ENCODE measurements at regions not wholly inside any gene's neighbourhood (a gene's known extent, or its start where the extent isn't known, plus 50 kb on each side); places are given as distances from the start of the nearest gene placed in this dataset.

- DNase-seq (ENCODE audit: low spot score): no peak
Measured at GRCh38 chrX:9147726-9148125, 113.8 kb upstream of the FAM9B start.

GRCh38 chrX:9148615-9149399 lies 114.9 kb upstream of the FAM9B start:
- no peak for DNase-seq (ENCODE audit: low spot score)

GRCh38 chrX:9149501-9150245 lies 115.7 kb upstream of the FAM9B start:
- no peak for DNase-seq (ENCODE audit: low spot score)

- DNase-seq (ENCODE audit: low spot score): no peak
Measured at GRCh38 chrX:9151772-9152307, 117.9 kb upstream of the FAM9B start.

GRCh38 chrX:9153300-9153699 lies 119.4 kb upstream of the FAM9B start:
- DNase-seq (ENCODE audit: low spot score): no peak

- no peak for DNase-seq (ENCODE audit: low spot score)
Measured at GRCh38 chrX:9158611-9159010, 124.7 kb upstream of the FAM9B start.

GRCh38 chrX:9160698-9161329 lies 126.9 kb upstream of the FAM9B start:
- no peak for DNase-seq (ENCODE audit: low spot score)

- DNase-seq (ENCODE audit: low spot score): no peak
Measured at GRCh38 chrX:9162698-9163097, 128.8 kb upstream of the FAM9B start.

- DNase-seq (ENCODE audit: low spot score): peak; percentile 4
Measured at GRCh38 chrX:9163214-9163709, 129.3 kb upstream of the FAM9B start.

GRCh38 chrX:9164086-9164485 lies 130.2 kb upstream of the FAM9B start:
- DNase-seq (ENCODE audit: low spot score): no peak

- DNase-seq (ENCODE audit: low spot score): no peak
Measured at GRCh38 chrX:9164533-9165426, 130.9 kb upstream of the FAM9B start.

GRCh38 chrX:9166584-9166944 lies 132.6 kb upstream of the FAM9B start:
- peak; percentile 5 for DNase-seq (ENCODE audit: low spot score)

GRCh38 chrX:9171841-9172463 lies 138.0 kb upstream of the FAM9B start:
- DNase-seq (ENCODE audit: low spot score): no peak

- no peak for DNase-seq (ENCODE audit: low spot score)
Measured at GRCh38 chrX:9172464-9172850, 138.5 kb upstream of the FAM9B start.

GRCh38 chrX:9180623-9181022 lies 146.7 kb upstream of the FAM9B start:
- DNase-seq (ENCODE audit: low spot score): peak; percentile 10

GRCh38 chrX:9182041-9182440 lies 148.1 kb upstream of the FAM9B start:
- DNase-seq (ENCODE audit: low spot score): no peak

- no peak for DNase-seq (ENCODE audit: low spot score)
Measured at GRCh38 chrX:9183481-9183880, 149.6 kb upstream of the FAM9B start.

- DNase-seq (ENCODE audit: low spot score): no peak
Measured at GRCh38 chrX:9184211-9184610, 150.3 kb upstream of the FAM9B start.

GRCh38 chrX:9188117-9188516 lies 154.2 kb upstream of the FAM9B start:
- no peak for DNase-seq (ENCODE audit: low spot score)

- no peak for DNase-seq (ENCODE audit: low spot score)
Measured at GRCh38 chrX:9189286-9189685, 155.4 kb upstream of the FAM9B start.

- no peak for DNase-seq (ENCODE audit: low spot score)
Measured at GRCh38 chrX:9191392-9191791, 157.5 kb upstream of the FAM9B start.

Measured in HT-29 (cell line).